Stimulated activated naive CD4-positive, alpha-beta T cell treated with Interleukin-2 at 50 U/mL for 16 hours (primary cell): ENCODE measurements at regions not wholly inside any gene's neighbourhood (a gene's known extent, or its start where the extent isn't known, plus 50 kb on each side); places are given as distances from the start of the nearest gene placed in this dataset.

Source experiments
- DNase-seq: peaks from one replicate; lab custom pipeline; 2025; lab: John Stamatoyannopoulos, UW

GRCh38 chr14:34348592-34348991, 113.4 kb downstream of the SPTSSA start:
- DNase-seq = no peak

GRCh38 chr14:34347683-34348082, 114.4 kb downstream of the SPTSSA start:
- no peak for DNase-seq

GRCh38 chr14:34345718-34346465, 116.1 kb downstream of the SPTSSA start:
- no peak for DNase-seq

- no peak for DNase-seq
These were observed 117.7 kb downstream of the SPTSSA start for GRCh38 chr14:34344318-34344717.

- no peak for DNase-seq
These were observed 121.9 kb downstream of the SPTSSA start for GRCh38 chr14:34340025-34340625.

- no peak for DNase-seq
These were observed 124.0 kb downstream of the SPTSSA start for GRCh38 chr14:34338056-34338455.

- DNase-seq = no peak
These were observed 125.5 kb downstream of the SPTSSA start for GRCh38 chr14:34336501-34336900.

GRCh38 chr14:34335968-34336367, 126.1 kb downstream of the SPTSSA start:
- DNase-seq = no peak

GRCh38 chr14:34334329-34334728, 127.7 kb downstream of the SPTSSA start:
- DNase-seq = no peak

- DNase-seq = peak; percentile 45
These were observed 130.1 kb downstream of the SPTSSA start for GRCh38 chr14:34331728-34332623.

- DNase-seq = no peak
These were observed 131.2 kb downstream of the SPTSSA start for GRCh38 chr14:34330846-34331245.

GRCh38 chr14:34329301-34329700, 132.7 kb downstream of the SPTSSA start:
- no peak for DNase-seq

- no peak for DNase-seq
These were observed 133.9 kb downstream of the SPTSSA start for GRCh38 chr14:34328178-34328577.

- no peak for DNase-seq
These were observed 136.5 kb downstream of the SPTSSA start for GRCh38 chr14:34325493-34325892.

GRCh38 chr14:34324363-34324795, 137.7 kb downstream of the SPTSSA start:
- DNase-seq = no peak

- peak; percentile 66 for DNase-seq
These were observed 139.1 kb downstream of the SPTSSA start for GRCh38 chr14:34322940-34323418.

- no peak for DNase-seq
These were observed 142.9 kb downstream of the SPTSSA start for GRCh38 chr14:34319140-34319539.

GRCh38 chr14:34318014-34318413, 144.0 kb downstream of the SPTSSA start:
- DNase-seq = no peak

GRCh38 chr14:34310724-34311123, 151.3 kb downstream of the SPTSSA start:
- DNase-seq = no peak

- DNase-seq = no peak
These were observed 158.2 kb downstream of the SPTSSA start for GRCh38 chr14:34303811-34304210.

GRCh38 chr14:34302654-34303053, 159.4 kb downstream of the SPTSSA start:
- no peak for DNase-seq

- no peak for DNase-seq
These were observed 160.9 kb downstream of the SPTSSA start for GRCh38 chr14:34300882-34301734.
